Activated B cell treated with CpG ODN at 0.5 μM for 24 hours (primary cell): ENCODE measurements at regions not wholly inside any gene's neighbourhood (a gene's known extent, or its start where the extent isn't known, plus 50 kb on each side); places are given as distances from the start of the nearest gene placed in this dataset.

Experiments used
- ATAC-seq: fragments of 200-7000 bp; cut with Tn5 transposase; one replicate; pipeline ENCODE4 v1.10.0; 2021; ENCODE audit warnings: low read depth, mild to moderate bottlenecking, moderate library complexity
- CTCF ChIA-PET: fragments of 350-600 bp; sonication (Branson Sonifier 250); formaldehyde crosslinking; loops from one replicate; lab custom pipeline; 2021; ENCODE audit warnings: antibody characterized with exemption; lab: Charles Lee
- POLR2A ChIA-PET: fragments of 350-600 bp; sonication (Branson Sonifier 250); formaldehyde crosslinking; loops from one replicate; lab custom pipeline; 2021; ENCODE audit warnings: antibody characterized with exemption; lab: Charles Lee
- DNase-seq: peaks from one replicate; pipeline ENCODE4 v3.0.0; 2022
- H3K27ac Mint-ChIP-seq: one replicate; pipeline ENCODE4 v1.8.0; 2020; ENCODE audit warnings: mixed read lengths
- H3K27me3 Mint-ChIP-seq: one replicate; pipeline ENCODE4 v1.8.0; 2021; ENCODE audit warnings: mixed read lengths
- H3K36me3 Mint-ChIP-seq: one replicate; pipeline ENCODE4 v1.8.0; 2021; ENCODE audit warnings: low read depth, mixed read lengths
- H3K4me1 Mint-ChIP-seq: one replicate; pipeline ENCODE4 v1.8.0; 2021; ENCODE audit warnings: mixed read lengths
- H3K4me3 Mint-ChIP-seq: one replicate; pipeline ENCODE4 v1.8.0; 2020; ENCODE audit warnings: mild to moderate bottlenecking, mixed read lengths
- H3K9me3 Mint-ChIP-seq: one replicate; pipeline ENCODE4 v1.8.0; 2020; ENCODE audit warnings: mixed read lengths
- CTCF ChIP-seq: fragments of 200-600 bp; IDR thresholded peaks from one replicate; pipeline ENCODE4 v1.8.0; 2022; ENCODE audit warnings: antibody characterized with exemption, mild to moderate bottlenecking
- intact Hi-C: fragments of 100-400 bp; cut with micrococcal nuclease; formaldehyde crosslinking; loops from one replicate; pipeline ENCODE4 v1.15.1; 2024

- ChIA-PET POLR2A (no interaction called here), CTCF (no interaction called here)
- DNase-seq (no peak), ATAC-seq (no peak)
- Mint-ChIP-seq H3K9me3 (no peaks in the 10 kb centered on the region), H3K27me3 (no peaks in the 10 kb centered on the region), H3K4me1 (no peaks in the 10 kb centered on the region), H3K27ac (no peak overlapping the region), H3K4me3 (no peak overlapping the region), H3K36me3 (no peaks in the 10 kb centered on the region)
- intact Hi-C loops, result no loop called here
- no peak for TF ChIP-seq CTCF
These were observed 329.3 kb upstream of the THBS1 start for GRCh38 chr15:39251413-39252133.

GRCh38 chr15:39252134-39252470, 328.8 kb upstream of the THBS1 start:
- ChIA-PET CTCF (no interaction called here), POLR2A (no interaction called here)
- no peaks in the 10 kb centered on the region for H3K4me1 Mint-ChIP-seq
- no peak for ATAC-seq
- H3K4me3 Mint-ChIP-seq, result no peak overlapping the region
- H3K36me3 Mint-ChIP-seq, result no peaks in the 10 kb centered on the region
- no peak for TF ChIP-seq CTCF
- intact Hi-C loops, result no loop called here
- H3K27ac Mint-ChIP-seq, result no peak overlapping the region
- DNase-seq, result no peak
- no peaks in the 10 kb centered on the region for H3K9me3 Mint-ChIP-seq
- no peaks in the 10 kb centered on the region for H3K27me3 Mint-ChIP-seq

- no peak for DNase-seq
- intact Hi-C loops, result no loop called here
- ChIA-PET POLR2A (no interaction called here), CTCF (no interaction called here)
- Mint-ChIP-seq H3K36me3 (no peaks in the 10 kb centered on the region), H3K9me3 (no peaks in the 10 kb centered on the region), H3K4me1 (no peaks in the 10 kb centered on the region), H3K27ac (no peak overlapping the region), H3K4me3 (no peak overlapping the region), H3K27me3 (no peaks in the 10 kb centered on the region)
- no peak for ATAC-seq
- TF ChIP-seq CTCF, result no peak
These were observed 327.3 kb upstream of the THBS1 start for GRCh38 chr15:39253552-39253951.

- DNase-seq (no peak), ATAC-seq (no peak)
- ChIA-PET POLR2A (no interaction called here), CTCF (no interaction called here)
- no peak for TF ChIP-seq CTCF
- H3K27ac Mint-ChIP-seq, result no peak overlapping the region
- H3K36me3 Mint-ChIP-seq, result no peaks in the 10 kb centered on the region
- H3K4me1 Mint-ChIP-seq, result no peaks in the 10 kb centered on the region
- intact Hi-C loops, result no loop called here
- H3K27me3 Mint-ChIP-seq, result no peaks in the 10 kb centered on the region
- H3K4me3 Mint-ChIP-seq, result no peak overlapping the region
- no peaks in the 10 kb centered on the region for H3K9me3 Mint-ChIP-seq
These were observed 326.7 kb upstream of the THBS1 start for GRCh38 chr15:39254181-39254580.

GRCh38 chr15:39255760-39256159, 325.1 kb upstream of the THBS1 start:
- DNase-seq (no peak), ATAC-seq (no peak)
- CTCF ChIA-PET, result no interaction called here
- Mint-ChIP-seq H3K4me3 (no peak overlapping the region), H3K4me1 (no peaks in the 10 kb centered on the region), H3K36me3 (no peaks in the 10 kb centered on the region), H3K9me3 (no peaks in the 10 kb centered on the region), H3K27ac (no peak overlapping the region), H3K27me3 (no peaks in the 10 kb centered on the region)
- POLR2A ChIA-PET, result no interaction called here
- no peak for TF ChIP-seq CTCF
- intact Hi-C loops, result no loop called here
